Upper lobe of left lung (tissue), 6 donors: ENCODE measurements at regions not wholly inside any gene's neighbourhood (a gene's known extent, or its start where the extent isn't known, plus 50 kb on each side); places are given as distances from the start of the nearest gene placed in this dataset.

Source experiments
- ATAC-seq, 2 donors: fragments of 200-7000 bp; cut with Tn5 transposase; one replicate each; pipeline ENCODE4 v1.9.1; 2022; ENCODE audit warnings: mild to moderate bottlenecking in 2 of 2, moderate library complexity in 2 of 2; ENCODE audit not compliant: low FRiP score in 2 of 2
- DNase-seq, 2 donors: peaks; one replicate each; pipeline ENCODE4 v3.0.0-alpha.2; 2019 to 2020
- H3K27ac ChIP-seq, 4 donors: fragments of 200-600 bp; sonication (generic); one replicate each; pipeline ENCODE4 v1.5.1; 2016 to 2019
- H3K27me3 ChIP-seq, 4 donors: fragments of 200-600 bp; sonication (generic); one replicate each; pipeline ENCODE4 v1.5.1; 2017 to 2019
- H3K36me3 ChIP-seq, 4 donors: fragments of 200-600 bp; sonication (generic); one replicate each; pipeline ENCODE4 v1.5.1; 2016 to 2019
- H3K4me1 ChIP-seq, 4 donors: fragments of 200-600 bp; sonication (generic); one replicate each; pipeline ENCODE4 v1.5.1; 2018 to 2019
- H3K4me3 ChIP-seq, 4 donors: fragments of 200-600 bp; sonication (generic); one replicate each; pipeline ENCODE4 v1.5.1; 2017 to 2019; ENCODE audit warnings: mild to moderate bottlenecking in 2 of 4, moderate library complexity in 1 of 4
- H3K9me3 ChIP-seq, 4 donors: fragments of 200-600 bp; sonication (generic); one replicate each; pipeline ENCODE4 v1.5.1; 2018 to 2019
- EP300 ChIP-seq, 4 donors: sonication (generic); formaldehyde crosslinking; IDR thresholded peaks; one replicate each; pipeline ENCODE4 v1.5.1; 2017; ENCODE audit warnings: antibody characterized with exemption in 4 of 4, control low read depth in 2 of 4
- POLR2A ChIP-seq, 4 donors: fragments of 450-650 bp; IDR thresholded peaks; one replicate each; pipeline ENCODE4 v1.5.1; 2016 to 2017; ENCODE audit warnings: antibody characterized with exemption in 4 of 4, mild to moderate bottlenecking in 2 of 4
- POLR2AphosphoS5 ChIP-seq, 2 donors: sonication (generic); formaldehyde crosslinking; IDR thresholded peaks; one replicate each; pipeline ENCODE4 v1.5.1; 2017; ENCODE audit warnings: antibody characterized with exemption in 2 of 2
- WGBS, 2 donors: methylation state at CpG; one replicate each; pipeline ENCODE4 v1.1.5; 2017 to 2018; 5-methylcytosine and 5-hydroxymethylcytosine counted together
- TF ChIP-seq, protein P1 (sequence below), 6 experiments: fragments of 450-650 bp in 4 of 6; fragments of 200-600 bp in 2 of 6; sonication (generic) in 2 of 6; IDR thresholded peaks; one replicate each; pipeline ENCODE4 v1.5.1; 2016 to 2019; ENCODE audit warnings: antibody characterized with exemption in 6 of 6
- donor health status: DM: no; HTN: no; CAD: no; lungs with moderate emphysema.
- donor health status: DM: no; HTN: yes; CAD: no; lungs with severe emphysema.

DNA sequence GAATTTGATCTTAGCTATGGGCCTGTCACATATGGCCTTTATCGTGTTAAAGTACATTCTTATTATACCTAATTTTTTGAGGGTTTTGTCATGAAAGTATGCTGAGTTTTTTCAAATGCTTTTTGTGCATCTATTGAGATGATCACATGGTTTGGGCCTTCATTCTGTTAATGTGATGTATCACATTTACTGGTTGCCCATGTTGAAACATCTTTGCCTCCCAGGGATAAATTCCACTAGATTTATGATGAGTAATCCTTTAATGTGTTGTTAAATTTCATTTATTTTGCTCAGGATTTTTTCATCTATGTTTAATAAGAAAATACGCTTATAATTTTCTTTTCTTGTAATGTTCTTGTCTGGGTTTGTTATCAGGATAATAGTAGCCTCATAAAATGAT lies 442.0 kb downstream of the MDFIC start:
- no peaks in the 10 kb centered on the region for H3K27me3 ChIP-seq
- no peaks in the 10 kb centered on the region for H3K4me1 ChIP-seq
- no peaks in the 10 kb centered on the region for H3K36me3 ChIP-seq
- 96 to 100% methylated on average over 2 of the region's 2 CpGs for WGBS, 2 donors
- TF ChIP-seq, protein P1, sequence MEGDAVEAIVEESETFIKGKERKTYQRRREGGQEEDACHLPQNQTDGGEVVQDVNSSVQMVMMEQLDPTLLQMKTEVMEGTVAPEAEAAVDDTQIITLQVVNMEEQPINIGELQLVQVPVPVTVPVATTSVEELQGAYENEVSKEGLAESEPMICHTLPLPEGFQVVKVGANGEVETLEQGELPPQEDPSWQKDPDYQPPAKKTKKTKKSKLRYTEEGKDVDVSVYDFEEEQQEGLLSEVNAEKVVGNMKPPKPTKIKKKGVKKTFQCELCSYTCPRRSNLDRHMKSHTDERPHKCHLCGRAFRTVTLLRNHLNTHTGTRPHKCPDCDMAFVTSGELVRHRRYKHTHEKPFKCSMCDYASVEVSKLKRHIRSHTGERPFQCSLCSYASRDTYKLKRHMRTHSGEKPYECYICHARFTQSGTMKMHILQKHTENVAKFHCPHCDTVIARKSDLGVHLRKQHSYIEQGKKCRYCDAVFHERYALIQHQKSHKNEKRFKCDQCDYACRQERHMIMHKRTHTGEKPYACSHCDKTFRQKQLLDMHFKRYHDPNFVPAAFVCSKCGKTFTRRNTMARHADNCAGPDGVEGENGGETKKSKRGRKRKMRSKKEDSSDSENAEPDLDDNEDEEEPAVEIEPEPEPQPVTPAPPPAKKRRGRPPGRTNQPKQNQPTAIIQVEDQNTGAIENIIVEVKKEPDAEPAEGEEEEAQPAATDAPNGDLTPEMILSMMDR (IDR thresholded peaks at IDR 0.05): no peak
- TF ChIP-seq EP300 (IDR thresholded peaks at IDR 0.05) (no peak), POLR2AphosphoS5 (IDR thresholded peaks at IDR 0.05) (no peak), POLR2A (IDR thresholded peaks at IDR 0.05) (no peak)
- DNase-seq (no peak), ATAC-seq (no peak)
- H3K27ac ChIP-seq: no peak overlapping the region
- no peaks in the 10 kb centered on the region for H3K9me3 ChIP-seq
- H3K4me3 ChIP-seq: no peak overlapping the region

DNA sequence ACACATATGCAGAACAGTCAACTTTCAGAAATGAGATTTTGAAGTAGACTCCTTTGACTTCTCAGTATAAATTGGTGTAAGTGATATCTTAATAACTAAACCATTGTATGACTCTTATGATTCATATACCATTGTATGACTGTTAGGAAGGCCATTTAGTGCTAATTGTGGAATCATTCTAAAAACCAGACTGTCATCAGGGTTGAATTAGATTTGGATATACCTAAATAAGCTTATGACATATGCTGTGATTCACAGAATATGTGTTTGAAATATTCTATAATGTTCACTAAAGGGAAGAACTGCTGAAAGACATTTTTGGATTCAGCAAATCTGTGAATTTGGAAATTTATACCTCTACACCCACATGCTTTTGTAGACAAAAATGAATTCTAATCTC lies 438.1 kb downstream of the MDFIC start:
- no peaks in the 10 kb centered on the region for H3K4me1 ChIP-seq
- H3K9me3 ChIP-seq: no peaks in the 10 kb centered on the region
- H3K4me3 ChIP-seq: no peak overlapping the region
- DNase-seq: no peak
- no peak for TF ChIP-seq EP300 (IDR thresholded peaks at IDR 0.05)
- TF ChIP-seq POLR2A (IDR thresholded peaks at IDR 0.05): no peak
- TF ChIP-seq POLR2AphosphoS5 (IDR thresholded peaks at IDR 0.05): no peak
- TF ChIP-seq, protein P1 (IDR thresholded peaks at IDR 0.05): no peak
- H3K27me3 ChIP-seq: no peaks in the 10 kb centered on the region
- no peaks in the 10 kb centered on the region for H3K36me3 ChIP-seq
- no peak for ATAC-seq
- H3K27ac ChIP-seq: no peak overlapping the region

DNA sequence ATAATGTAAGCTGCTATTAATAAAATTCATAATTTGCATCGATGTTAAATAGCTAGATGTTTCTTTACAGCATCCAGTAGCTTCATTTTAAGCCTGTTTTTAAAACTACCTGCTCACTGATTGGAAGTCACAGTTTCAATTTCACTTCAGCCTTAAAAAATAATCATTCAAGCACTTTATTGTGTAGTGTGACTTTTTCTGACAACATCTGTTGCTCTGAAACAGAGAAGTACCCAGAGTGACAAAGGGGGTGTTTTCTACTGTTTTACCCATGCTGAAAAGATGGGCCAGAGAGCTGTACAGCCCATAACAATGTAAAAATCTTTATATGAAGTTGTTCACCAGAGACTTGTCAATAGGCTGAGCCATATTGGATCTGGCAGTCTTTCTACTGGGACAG lies 437.2 kb downstream of the MDFIC start:
- ATAC-seq: no peak
- 97 to 98% methylated on average over 1 of the region's 1 CpG for WGBS, 2 donors
- Histone ChIP-seq H3K4me3 (no peak overlapping the region), H3K27ac (no peak overlapping the region), H3K27me3 (no peaks in the 10 kb centered on the region), H3K4me1 (no peaks in the 10 kb centered on the region), H3K9me3 (no peaks in the 10 kb centered on the region), H3K36me3 (no peaks in the 10 kb centered on the region)
- TF ChIP-seq EP300 (IDR thresholded peaks at IDR 0.05) (no peak), POLR2AphosphoS5 (IDR thresholded peaks at IDR 0.05) (no peak), POLR2A (IDR thresholded peaks at IDR 0.05) (no peak)
- TF ChIP-seq, protein P1 (IDR thresholded peaks at IDR 0.05): no peak
- no peak for DNase-seq

DNA sequence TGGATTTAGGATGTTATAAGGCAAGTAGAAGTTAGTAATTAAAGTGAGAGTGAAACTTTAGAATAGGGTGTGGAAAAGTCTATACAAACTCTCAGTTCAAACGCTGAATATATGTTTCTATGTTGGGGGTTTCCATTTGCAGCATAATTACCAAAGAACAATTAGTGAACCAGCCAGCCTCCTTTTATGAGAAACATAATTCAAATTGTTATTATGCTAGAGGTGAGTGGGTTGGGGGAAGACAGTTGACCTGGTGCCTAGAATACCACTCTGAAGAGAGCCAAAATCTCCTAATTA lies 435.8 kb downstream of the MDFIC start:
- DNase-seq: no peak
- WGBS, 2 donors: 65 to 71% methylated on average over 1 of the region's 1 CpG
- TF ChIP-seq POLR2A (IDR thresholded peaks at IDR 0.05) (no peak), EP300 (IDR thresholded peaks at IDR 0.05) (no peak), POLR2AphosphoS5 (IDR thresholded peaks at IDR 0.05) (no peak)
- TF ChIP-seq, protein P1 (IDR thresholded peaks at IDR 0.05): no peak

DNA sequence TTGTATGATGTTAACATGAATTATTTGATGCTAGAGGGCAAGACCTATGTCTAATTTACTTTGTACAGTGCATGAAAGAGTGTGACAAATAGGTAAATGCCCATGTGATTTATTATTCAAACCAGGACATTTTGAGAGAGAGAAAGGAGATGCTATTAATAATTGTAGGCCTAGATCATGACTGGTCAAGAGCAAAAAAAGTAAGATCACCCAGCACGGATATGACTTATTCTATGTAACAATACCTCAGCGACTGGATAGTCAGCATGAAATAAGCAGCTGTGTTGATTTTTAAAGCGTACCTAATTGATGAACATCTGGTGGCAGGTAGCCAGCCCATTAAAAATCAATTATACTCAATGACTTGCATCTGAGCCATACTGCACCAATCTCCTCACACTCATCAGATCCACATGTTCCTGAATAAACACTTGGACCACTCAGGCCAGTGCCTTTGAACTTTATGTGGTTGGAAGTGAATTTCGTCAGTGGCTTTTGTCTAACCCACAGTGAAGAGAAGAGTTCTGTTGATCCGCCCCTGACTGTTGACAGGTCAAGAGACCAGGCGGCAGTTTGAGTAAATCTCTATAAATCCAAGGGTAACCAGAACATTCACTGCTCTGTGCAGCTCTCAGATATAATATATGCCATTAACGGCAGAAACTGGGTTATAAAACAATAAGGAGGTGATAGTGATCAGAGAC lies 435.3 kb downstream of the MDFIC start:
- Histone ChIP-seq H3K36me3 (no peaks in the 10 kb centered on the region), H3K9me3 (no peaks in the 10 kb centered on the region), H3K4me1 (no peaks in the 10 kb centered on the region), H3K27ac (no peak overlapping the region), H3K27me3 (no peaks in the 10 kb centered on the region), H3K4me3 (no peak overlapping the region)
- DNase-seq (no peak), ATAC-seq (no peak)
- 77% methylated on average over 7 of the region's 7 CpGs for WGBS, 2 donors
- no peak for TF ChIP-seq EP300 (IDR thresholded peaks at IDR 0.05)
- TF ChIP-seq, protein P1 (IDR thresholded peaks at IDR 0.05): no peak
- TF ChIP-seq POLR2AphosphoS5 (IDR thresholded peaks at IDR 0.05): no peak
- no peak for TF ChIP-seq POLR2A (IDR thresholded peaks at IDR 0.05)

More for the DNA sequence above, 435.8 kb downstream of the MDFIC start:
- Histone ChIP-seq H3K27ac (no peak overlapping the region), H3K4me1 (no peaks in the 10 kb centered on the region), H3K27me3 (no peaks in the 10 kb centered on the region), H3K9me3 (no peaks in the 10 kb centered on the region), H3K36me3 (no peaks in the 10 kb centered on the region), H3K4me3 (no peak overlapping the region)
- no peak for ATAC-seq
